GM18951 (cell line): ENCODE measurements at regions not wholly inside any gene's neighbourhood (a gene's known extent, or its start where the extent isn't known, plus 50 kb on each side); places are given as distances from the start of the nearest gene placed in this dataset.
"Not testable (repeated sequence)": the region's sequence is repeated elsewhere in the genome, so short reads cannot be mapped to it uniquely, and the experiment has no call there.

Experiments used
- POLR2A ChIP-seq: IDR thresholded peaks from 4 replicates; pipeline ENCODE4 v1.6.1; 2011; ENCODE audit warnings: mild to moderate bottlenecking; ENCODE audit not compliant: insufficient read length, insufficient read depth; ENCODE audit errors: extremely low read depth
- in situ Hi-C: fragments of 300-500 bp; cut with MboI; formaldehyde crosslinking; loops from one replicate; pipeline ENCODE4 v1.12.0; 2022; ENCODE audit warnings: low sequenced_read_pairs, mixed read lengths, inconsistent platforms; ENCODE audit not compliant: unreplicated experiment

DNA sequence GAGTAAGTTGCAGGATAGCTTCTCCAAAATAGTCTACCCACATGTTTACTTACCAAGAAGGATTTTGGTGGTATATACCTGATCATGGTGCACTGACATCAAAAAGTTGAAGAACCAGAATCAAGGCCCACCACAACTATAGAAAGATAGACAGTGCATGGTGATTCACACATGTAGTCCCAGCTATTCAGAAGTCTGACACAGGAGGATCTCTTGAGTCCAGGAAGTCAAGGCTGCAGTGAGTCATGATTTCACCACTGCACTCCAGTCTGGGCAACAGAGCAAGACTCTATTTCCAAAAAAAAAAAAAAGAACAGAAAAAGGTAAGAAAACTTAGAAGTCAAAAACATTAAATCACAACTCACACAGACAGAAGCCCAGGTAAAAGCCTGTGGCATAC is 422.2 kb upstream of the FOXG1 start:
- in situ Hi-C loops: no loop called here
- TF ChIP-seq POLR2A: no peak

DNA sequence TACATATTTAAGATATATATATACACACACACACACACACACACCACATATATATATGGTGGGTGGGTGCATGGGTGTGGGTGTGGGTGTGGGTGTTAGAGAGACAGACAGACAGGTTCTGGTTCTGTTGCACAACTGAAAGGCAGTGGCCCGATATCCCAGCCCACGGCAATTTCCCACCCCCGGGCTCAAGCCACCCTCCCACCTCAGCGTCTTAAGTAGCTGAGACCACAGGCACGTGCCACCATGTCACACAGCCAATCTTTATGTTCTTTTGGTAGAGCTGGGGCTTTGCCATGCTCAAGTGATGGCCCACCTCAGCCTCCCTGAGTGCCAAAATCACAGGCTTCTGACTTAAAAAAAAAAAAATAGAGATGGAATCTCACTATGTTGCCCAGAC is 417.8 kb upstream of the FOXG1 start:
- no peak for TF ChIP-seq POLR2A
- in situ Hi-C loops: no loop called here

DNA sequence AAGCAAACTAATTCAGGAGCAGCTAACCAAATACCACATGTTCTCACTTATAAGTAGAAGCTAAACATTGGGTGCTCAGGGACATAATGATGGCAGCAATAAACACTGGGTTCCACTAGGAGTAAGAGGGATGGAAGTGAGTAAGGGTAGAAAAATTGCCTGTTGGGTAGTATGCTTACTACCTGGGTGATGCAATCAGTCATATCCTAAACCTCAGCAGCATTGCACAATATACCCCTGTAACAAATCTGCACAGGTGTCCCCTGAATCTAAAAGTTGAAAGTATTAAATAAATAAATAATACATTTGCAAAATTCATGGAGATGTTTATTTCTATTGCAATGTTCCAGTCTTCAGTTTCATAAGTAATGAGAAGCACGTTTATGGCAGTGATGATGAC is 409.8 kb upstream of the FOXG1 start:
- in situ Hi-C loops: no loop called here
- no peak for TF ChIP-seq POLR2A

DNA sequence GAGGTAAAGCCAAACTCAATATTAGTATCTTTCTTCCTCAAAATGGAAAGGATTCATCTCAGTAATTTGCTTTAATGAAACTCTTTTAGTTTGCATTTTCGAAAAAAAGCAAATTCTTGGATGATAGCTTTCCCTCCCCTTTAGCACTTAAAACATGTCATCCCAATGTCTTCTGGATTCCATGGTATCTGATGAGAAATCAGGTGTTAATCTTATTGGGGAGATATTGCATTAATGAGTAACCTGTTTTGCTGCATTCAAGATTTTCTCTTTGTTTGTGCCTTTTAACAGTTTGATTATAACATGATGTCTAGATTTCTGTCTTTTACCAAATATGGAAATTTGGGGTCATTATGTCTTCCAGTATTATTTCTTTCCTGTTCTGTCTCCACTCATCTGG is 405.1 kb upstream of the FOXG1 start:
- no peak for TF ChIP-seq POLR2A
- in situ Hi-C loops: no loop called here

DNA sequence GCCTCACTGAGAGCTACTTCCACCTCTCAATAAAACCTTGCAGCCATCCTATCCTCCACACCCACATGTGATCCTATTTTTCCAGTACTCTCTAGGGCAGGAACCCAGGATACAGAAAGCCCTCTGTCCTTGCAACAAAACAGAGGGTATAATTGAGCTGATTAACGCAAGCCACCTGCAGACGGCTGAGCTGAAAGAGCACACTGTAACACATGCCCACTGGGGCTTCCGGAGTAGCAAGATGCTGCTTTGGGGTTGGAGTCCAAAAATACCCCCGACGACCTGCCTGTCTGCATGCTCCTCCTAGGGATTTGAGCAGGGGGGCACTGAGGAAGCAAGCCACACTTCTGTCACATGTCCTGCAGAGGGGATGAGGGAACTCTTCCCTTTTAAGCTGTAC is 401.1 kb upstream of the FOXG1 start:
- in situ Hi-C loops: no loop called here
- no peak for TF ChIP-seq POLR2A

DNA sequence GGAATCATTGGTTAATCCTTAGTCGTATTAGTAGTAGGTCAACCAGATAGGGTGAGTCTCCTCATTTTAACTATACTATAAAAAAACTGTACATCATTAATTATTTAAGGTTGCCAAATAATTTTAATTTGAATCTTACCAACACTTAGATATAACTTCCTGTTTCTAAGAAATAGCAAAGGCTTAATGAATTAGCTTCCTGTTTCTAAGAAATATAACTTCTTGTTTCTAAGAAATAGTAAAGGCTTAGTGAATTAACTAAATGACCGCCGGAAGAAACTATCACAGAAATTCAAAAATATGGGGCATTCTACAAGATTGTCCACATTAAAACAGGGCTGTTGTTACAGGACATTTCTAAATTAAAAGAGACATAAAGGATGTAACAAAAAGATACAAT is 392.9 kb upstream of the FOXG1 start:
- in situ Hi-C loops: no loop called here

DNA sequence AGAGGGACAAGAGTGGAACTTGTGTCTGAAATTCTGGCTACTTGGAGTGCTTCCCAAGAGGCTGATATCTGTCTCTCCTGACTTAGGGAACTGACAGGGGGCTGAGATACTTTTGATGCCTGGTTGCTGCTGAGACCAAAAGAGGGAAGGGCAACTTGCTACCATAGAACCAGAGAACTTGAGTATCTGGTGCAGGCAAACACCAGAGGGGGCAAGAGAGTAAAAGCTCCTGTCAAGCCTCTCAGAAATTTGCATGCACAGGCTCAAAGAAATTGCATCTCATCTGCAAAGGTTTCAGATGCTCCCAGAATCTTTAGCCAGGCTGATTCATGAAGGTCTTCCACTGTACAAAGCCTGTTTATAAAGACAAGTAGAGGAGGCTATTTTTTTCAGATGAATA is 391.3 kb upstream of the FOXG1 start:
- in situ Hi-C loops: no loop called here
- TF ChIP-seq POLR2A: no peak

More for the DNA sequence above, 392.9 kb upstream of the FOXG1 start:
- no peak for TF ChIP-seq POLR2A

DNA sequence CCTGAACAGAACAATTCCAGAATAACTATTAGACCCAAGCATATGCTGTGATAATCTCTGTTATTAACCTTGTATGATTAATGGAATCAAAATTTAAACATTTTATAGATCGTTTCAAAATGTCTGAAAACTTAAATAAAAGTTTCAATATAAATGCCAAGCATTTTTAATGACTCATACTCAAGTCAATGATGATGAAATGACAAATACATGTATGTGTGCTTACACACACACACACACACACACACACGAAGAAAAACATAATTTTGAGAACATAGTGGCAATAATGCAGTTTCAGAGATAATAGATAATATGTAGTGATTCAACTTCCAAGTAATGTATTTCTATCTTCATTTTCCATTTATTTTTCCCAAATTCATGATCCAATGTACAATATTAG is 384.9 kb upstream of the FOXG1 start:
- no peak for TF ChIP-seq POLR2A
- in situ Hi-C loops: no loop called here

DNA sequence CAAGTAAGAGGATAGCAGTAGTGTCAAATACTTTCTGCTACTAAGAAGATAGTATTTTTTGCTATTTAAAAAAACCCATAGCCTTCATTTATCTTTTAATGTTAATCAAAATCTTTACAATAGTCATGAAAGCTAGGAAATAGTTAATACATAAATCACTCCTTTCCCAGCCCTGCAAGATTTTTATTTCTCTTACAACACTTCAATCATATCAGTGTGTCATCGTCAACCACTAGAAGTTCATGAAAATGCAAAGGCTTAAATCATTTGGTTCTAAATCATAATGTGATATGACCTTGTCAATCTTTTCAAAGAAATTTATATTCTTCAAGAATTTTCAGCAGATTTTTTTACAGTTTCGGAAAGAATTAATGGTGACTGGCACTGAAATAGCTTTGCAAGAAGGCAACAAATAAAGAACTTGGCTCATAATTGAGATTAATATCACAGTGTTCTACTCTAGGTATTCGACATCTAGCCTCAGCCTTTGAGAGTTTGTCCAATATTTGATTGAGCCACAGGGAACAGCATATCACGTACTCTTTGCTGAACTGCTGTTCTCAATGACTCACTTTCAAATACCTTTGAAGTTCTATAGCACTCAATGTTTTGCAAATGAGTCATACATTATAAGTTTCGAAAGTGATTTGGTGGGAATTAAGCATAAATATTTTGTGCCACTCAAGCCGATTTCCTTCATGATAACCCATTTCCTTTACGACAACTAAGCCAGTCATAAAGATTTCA is 384.0 kb upstream of the FOXG1 start:
- in situ Hi-C loops: no loop called here
- no peak for TF ChIP-seq POLR2A

DNA sequence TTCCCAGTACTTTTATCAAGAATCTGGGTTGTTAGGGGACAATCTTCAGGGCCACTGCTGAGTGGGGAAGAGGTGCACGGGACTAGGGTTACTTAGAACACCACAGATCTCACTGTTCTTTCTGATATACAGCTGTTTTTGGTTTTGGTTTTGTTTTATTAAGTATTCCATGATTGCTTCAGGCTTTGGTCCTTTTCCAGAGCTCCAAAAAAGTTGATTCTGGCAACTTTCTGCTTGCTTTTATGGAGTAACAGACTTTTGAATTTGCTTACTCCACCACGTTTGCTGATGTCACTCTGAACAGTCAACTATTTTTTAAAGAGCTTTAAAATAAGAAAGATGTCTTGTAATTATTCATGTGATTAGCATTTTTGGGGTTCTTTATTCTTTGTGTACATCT is 368.1 kb upstream of the FOXG1 start:
- no peak for TF ChIP-seq POLR2A
- in situ Hi-C loops: no loop called here

DNA sequence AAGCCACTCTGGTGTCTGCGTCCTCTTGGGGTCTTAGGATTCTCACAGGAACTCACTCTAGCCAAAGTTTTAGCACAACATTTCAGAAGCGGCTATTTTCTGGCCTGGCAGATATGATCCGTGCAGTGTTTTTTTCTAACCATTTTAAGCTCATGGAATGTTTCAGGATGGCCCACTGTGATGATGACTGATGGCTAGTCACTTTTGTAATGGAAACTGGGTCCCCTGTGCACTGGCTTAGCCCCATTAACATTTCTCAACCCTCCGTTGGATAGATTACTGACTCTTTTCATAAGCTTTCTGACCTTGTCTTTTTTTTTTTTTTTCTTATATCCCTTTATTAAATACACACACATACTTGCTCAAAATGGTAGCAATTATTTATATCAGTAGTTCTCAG is 364.9 kb upstream of the FOXG1 start:
- in situ Hi-C loops: not testable (repeated sequence)

DNA sequence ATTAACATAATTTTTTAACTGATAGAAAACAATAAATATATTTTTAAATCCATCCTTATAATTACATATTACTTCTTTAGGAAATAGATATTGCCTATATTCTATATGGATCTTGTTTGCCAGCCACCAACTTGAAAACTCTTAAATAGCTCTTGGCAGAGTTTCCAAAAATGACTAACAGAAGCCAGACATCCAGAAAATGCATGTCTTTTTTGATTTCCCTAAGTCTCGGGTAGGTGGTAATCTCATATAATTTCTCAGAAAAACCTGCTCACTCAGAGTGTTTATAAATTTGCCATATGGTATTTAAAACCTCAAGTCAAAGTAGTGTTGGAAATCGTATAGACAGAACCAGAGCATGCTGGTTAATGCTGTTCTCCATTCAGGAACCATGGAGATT is 360.4 kb upstream of the FOXG1 start:
- no peak for TF ChIP-seq POLR2A
- in situ Hi-C loops: no loop called here

DNA sequence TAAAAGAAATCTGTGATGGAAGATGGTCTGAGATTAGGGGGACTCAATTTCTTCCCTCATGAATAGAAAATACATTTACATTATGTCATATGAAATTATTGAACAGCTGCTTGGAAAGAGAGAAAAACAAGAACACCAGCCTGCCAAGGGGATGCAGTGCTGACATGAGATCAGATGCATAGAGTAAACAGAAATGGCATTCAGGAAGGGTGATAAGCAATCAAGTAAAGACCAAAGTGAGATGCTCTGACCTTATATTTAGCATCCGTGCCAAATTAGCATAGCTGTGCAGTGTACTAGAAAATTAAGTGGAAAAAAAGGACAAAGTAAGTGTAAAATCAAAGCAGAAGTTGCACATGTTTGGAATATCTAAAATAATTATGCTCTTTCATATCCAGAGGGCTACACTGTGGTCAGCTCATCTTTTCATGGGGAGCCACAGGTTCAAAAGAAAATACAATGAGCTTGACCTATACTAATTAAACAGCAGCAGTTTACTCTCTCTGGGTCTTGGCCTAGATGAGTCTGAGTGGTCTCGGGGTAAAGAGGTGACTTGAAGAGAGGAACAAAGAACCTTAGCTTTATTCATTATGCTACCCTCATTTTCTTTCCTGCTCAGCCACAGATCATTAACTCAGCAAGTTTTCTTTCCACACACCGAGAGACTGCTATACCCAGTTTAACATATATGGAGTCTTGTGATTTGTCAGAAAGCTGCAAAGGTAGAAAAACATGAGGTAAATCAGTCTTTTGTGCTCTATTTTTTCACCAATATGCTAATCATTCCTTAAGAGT is 359.4 kb upstream of the FOXG1 start:
- no peak for TF ChIP-seq POLR2A
- in situ Hi-C loops: no loop called here

DNA sequence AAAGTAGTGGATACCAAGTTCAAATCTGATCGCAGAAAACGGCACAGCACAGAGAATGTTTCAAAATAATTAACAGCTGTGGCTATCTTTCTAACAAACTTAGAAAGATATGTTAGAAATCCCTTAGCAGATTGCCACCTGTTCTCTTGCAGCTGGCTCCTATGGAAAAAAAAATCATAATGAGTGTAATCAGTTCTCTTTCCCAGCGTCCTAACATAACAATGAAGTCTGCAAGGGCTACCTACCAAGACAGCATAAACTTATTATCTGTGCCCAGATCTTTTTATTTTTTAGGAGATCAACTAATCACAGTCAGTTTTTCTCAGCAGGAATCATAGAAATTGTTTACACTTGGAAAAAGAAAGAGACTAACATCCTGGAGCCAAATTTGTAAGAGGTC is 358.6 kb upstream of the FOXG1 start:
- no peak for TF ChIP-seq POLR2A
- in situ Hi-C loops: no loop called here
